BJ (cell line): ENCODE measurements at regions not wholly inside any gene's neighbourhood (a gene's known extent, or its start where the extent isn't known, plus 50 kb on each side); places are given as distances from the start of the nearest gene placed in this dataset.

Source experiments
- CTCF ChIA-PET: fragments of 350-600 bp; formaldehyde crosslinking; extraction: SDS; loops from one replicate; lab custom pipeline; 2021; ENCODE audit warnings: antibody characterized with exemption, inconsistent platforms; lab: Yijun Ruan, JAX
- POLR2A ChIA-PET: fragments of 300-600 bp; sonication (Branson Sonifier 250); formaldehyde crosslinking; extraction: SDS; loops from one replicate; lab custom pipeline; 2021; ENCODE audit warnings: antibody characterized with exemption; lab: Charles Lee
- DNase-seq: peaks from one replicate; pipeline ENCODE4 v3.0.0-alpha.2; 2011; ENCODE audit warnings: low read depth
- H3K27me3 ChIP-seq: 2 replicates; pipeline ENCODE4 v1.6.0; 2011; ENCODE audit warnings: low read length; ENCODE audit not compliant: control insufficient read depth, insufficient read depth
- H3K36me3 ChIP-seq: 2 replicates; pipeline ENCODE4 v1.5.1; 2011; ENCODE audit warnings: low read length; ENCODE audit not compliant: control insufficient read depth, insufficient read depth
- H3K4me3 ChIP-seq: 2 replicates; pipeline ENCODE4 v1.5.1; 2011; ENCODE audit warnings: low read depth, mild to moderate bottlenecking, control low read depth, low read length
- CTCF ChIP-seq: IDR thresholded peaks from 2 replicates; pipeline ENCODE4 v1.5.1; 2011; ENCODE audit warnings: low read depth, mild to moderate bottlenecking, control low read depth, inconsistent platforms, low read length, moderate library complexity; ENCODE audit not compliant: insufficient read depth

GRCh38 chr12:34348064-34348463, 325.8 kb downstream of the ALG10 start:
- CTCF ChIA-PET, result no interaction called here
- no peak for TF ChIP-seq CTCF

GRCh38 chr12:34348836-34349672, 326.8 kb downstream of the ALG10 start:
- ChIA-PET POLR2A (no interaction called here), CTCF (no interaction called here)
- no peak for DNase-seq
- no peak overlapping the region for H3K4me3 ChIP-seq
- H3K27me3 ChIP-seq, result no peaks in the 10 kb centered on the region
- no peaks in the 10 kb centered on the region for H3K36me3 ChIP-seq
- no peak for TF ChIP-seq CTCF

More at GRCh38 chr12:34348064-34348463, 325.8 kb downstream of the ALG10 start:
- Histone ChIP-seq H3K27me3 (no peaks in the 10 kb centered on the region), H3K36me3 (no peaks in the 10 kb centered on the region), H3K4me3 (no peak overlapping the region)
- POLR2A ChIA-PET, result no interaction called here
- no peak for DNase-seq

GRCh38 chr12:34349673-34349961, 327.3 kb downstream of the ALG10 start:
- H3K27me3 ChIP-seq, result no peaks in the 10 kb centered on the region
- TF ChIP-seq CTCF, result no peak
- H3K36me3 ChIP-seq, result no peaks in the 10 kb centered on the region
- DNase-seq, result no peak
- no peak overlapping the region for H3K4me3 ChIP-seq
- ChIA-PET POLR2A (no interaction called here), CTCF (no interaction called here)

GRCh38 chr12:34350092-34351041, 328.1 kb downstream of the ALG10 start:
- CTCF ChIA-PET, result no interaction called here

More at GRCh38 chr12:34350092-34351041, 328.1 kb downstream of the ALG10 start:
- POLR2A ChIA-PET, result no interaction called here
- Histone ChIP-seq H3K36me3 (no peaks in the 10 kb centered on the region), H3K4me3 (no peak overlapping the region), H3K27me3 (no peaks in the 10 kb centered on the region)
- TF ChIP-seq CTCF, result no peak
- DNase-seq, result no peak
